SK-N-SH treated with all-trans-retinoic acid at 6 μM for 48 hours (cell line): ENCODE measurements at regions not wholly inside any gene's neighbourhood (a gene's known extent, or its start where the extent isn't known, plus 50 kb on each side); places are given as distances from the start of the nearest gene placed in this dataset.

Experiments used
- ATAC-seq: fragments of 200-7000 bp; cut with Tn5 transposase; 3 replicates; pipeline ENCODE4 v1.9.1; 2020; ENCODE audit warnings: mild to moderate bottlenecking, moderate library complexity
- ARNTL ChIP-seq: fragments of 450-650 bp; formaldehyde crosslinking; IDR thresholded peaks from 2 replicates; pipeline ENCODE4 v1.5.0; 2020; ENCODE audit warnings: low read depth, mild to moderate bottlenecking, moderate library complexity, borderline replicate concordance
- BACH2 ChIP-seq: fragments of 250-450 bp; sonication (Bioruptor Pico); IDR thresholded peaks from 2 replicates; pipeline ENCODE4 v1.9.0; 2021; ENCODE audit warnings: mild to moderate bottlenecking, borderline replicate concordance
- CREB5 ChIP-seq: fragments of 250-450 bp; sonication (Bioruptor Pico); IDR thresholded peaks from 2 replicates; pipeline ENCODE4 v1.5.1; 2020; ENCODE audit warnings: low read depth, mild to moderate bottlenecking, moderate library complexity
- CSDC2 ChIP-seq: fragments of 250-450 bp; sonication (Bioruptor Pico); IDR thresholded peaks from 2 replicates; pipeline ENCODE4 v1.5.0; 2020; ENCODE audit warnings: mild to moderate bottlenecking, moderate library complexity
- CSRNP3 ChIP-seq: fragments of 250-450 bp; sonication (Bioruptor Pico); IDR thresholded peaks from 2 replicates; pipeline ENCODE4 v1.5.1; 2021; ENCODE audit warnings: mild to moderate bottlenecking, moderate library complexity
- ESRRG ChIP-seq: fragments of 250-450 bp; sonication (Bioruptor Pico); IDR thresholded peaks from 2 replicates; pipeline ENCODE4 v1.6.1; 2021; ENCODE audit warnings: mild to moderate bottlenecking
- GLIS3 ChIP-seq: fragments of 250-450 bp; sonication (Bioruptor Pico); IDR thresholded peaks from 2 replicates; pipeline ENCODE4 v1.5.0; 2020; ENCODE audit warnings: mild to moderate bottlenecking, moderate library complexity
- OSR1 ChIP-seq: fragments of 250-450 bp; sonication (Bioruptor Pico); IDR thresholded peaks from 2 replicates; pipeline ENCODE4 v1.8.0; 2022; ENCODE audit warnings: moderate library complexity, mild to moderate bottlenecking, inconsistent platforms
- PATZ1 ChIP-seq: fragments of 250-450 bp; sonication (Bioruptor Pico); IDR thresholded peaks from 2 replicates; pipeline ENCODE4 v1.8.0; 2020; ENCODE audit warnings: mild to moderate bottlenecking, moderate library complexity, borderline replicate concordance
- PPARA ChIP-seq: fragments of 250-450 bp; sonication (Bioruptor Pico); IDR thresholded peaks from 2 replicates; pipeline ENCODE4 v1.5.0; 2020; ENCODE audit warnings: mild to moderate bottlenecking, borderline replicate concordance
- RARB ChIP-seq: fragments of 250-450 bp; sonication (Bioruptor Pico); IDR thresholded peaks from 2 replicates; pipeline ENCODE4 v1.8.0; 2021; ENCODE audit warnings: mild to moderate bottlenecking, moderate library complexity
- SNAI2 ChIP-seq: fragments of 250-450 bp; sonication (Bioruptor Pico); IDR thresholded peaks from 2 replicates; pipeline ENCODE4 v1.5.0; 2020; ENCODE audit warnings: mild to moderate bottlenecking, moderate library complexity
- TCF4 ChIP-seq: fragments of 250-450 bp; sonication (Bioruptor Pico); IDR thresholded peaks from 2 replicates; pipeline ENCODE4 v1.8.0; 2021; ENCODE audit warnings: mild to moderate bottlenecking, moderate library complexity, borderline replicate concordance
- TSHZ2 ChIP-seq: fragments of 250-450 bp; sonication (Bioruptor Pico); IDR thresholded peaks from 2 replicates; pipeline ENCODE4 v1.5.0; 2020; ENCODE audit warnings: mild to moderate bottlenecking, moderate library complexity
- ZC3H10 ChIP-seq: fragments of 250-450 bp; sonication (Bioruptor Pico); IDR thresholded peaks from 2 replicates; pipeline ENCODE4 v1.5.1; 2021; ENCODE audit warnings: mild to moderate bottlenecking, moderate library complexity
- ZFP3 ChIP-seq: fragments of 250-450 bp; sonication (Bioruptor Pico); IDR thresholded peaks from 2 replicates; pipeline ENCODE4 v1.5.0; 2020; ENCODE audit warnings: mild to moderate bottlenecking, moderate library complexity
- ZFP30 ChIP-seq: fragments of 450-650 bp; formaldehyde crosslinking; IDR thresholded peaks from 2 replicates; pipeline ENCODE4 v1.5.0; 2022; ENCODE audit warnings: mild to moderate bottlenecking, moderate library complexity
- ZNF565 ChIP-seq: fragments of 450-650 bp; formaldehyde crosslinking; conservative IDR thresholded peaks from 2 replicates; pipeline ENCODE4 v1.5.0; 2020; ENCODE audit warnings: low read depth, mild to moderate bottlenecking, moderate library complexity
- ZNF70 ChIP-seq: fragments of 450-650 bp; formaldehyde crosslinking; IDR thresholded peaks from 2 replicates; pipeline ENCODE4 v1.5.0; 2020; ENCODE audit warnings: mild to moderate bottlenecking, moderate library complexity
- ZNF8 ChIP-seq: fragments of 450-650 bp; formaldehyde crosslinking; IDR thresholded peaks from 2 replicates; pipeline ENCODE4 v1.5.0; 2020; ENCODE audit warnings: mild to moderate bottlenecking, moderate library complexity

- ATAC-seq: no peak
- TF ChIP-seq ZC3H10 (CRISPR knock-in tag) (no peak), TSHZ2 (CRISPR knock-in tag) (no peak), SNAI2 (CRISPR knock-in tag) (no peak), BACH2 (no peak), TCF4 (CRISPR knock-in tag) (no peak), OSR1 (CRISPR knock-in tag) (no peak), ESRRG (CRISPR knock-in tag) (no peak), CSRNP3 (no peak), ARNTL (no peak), ZNF70 (CRISPR knock-in tag) (no peak), PPARA (no peak), RARB (CRISPR knock-in tag) (no peak), ZFP3 (CRISPR knock-in tag) (no peak), ZNF8 (CRISPR knock-in tag) (no peak), GLIS3 (no peak), CSDC2 (CRISPR knock-in tag) (no peak), CREB5 (CRISPR knock-in tag) (no peak)
Measured at GRCh38 chr16:79437764-79438751, 162.5 kb downstream of the MAF start.

- no peak for ATAC-seq
- TF ChIP-seq PPARA (no peak), CSDC2 (CRISPR knock-in tag) (no peak), TSHZ2 (CRISPR knock-in tag) (no peak)
- TF ChIP-seq, all 23 proteins: peak for 0
Measured at GRCh38 chr16:79436885-79437284, 163.7 kb downstream of the MAF start.

- ATAC-seq: no peak
- no peak for TF ChIP-seq ARNTL
- no peak for TF ChIP-seq TSHZ2 (CRISPR knock-in tag)
- no peak for TF ChIP-seq PPARA
- TF ChIP-seq BACH2: no peak
- no peak for TF ChIP-seq ZNF8 (CRISPR knock-in tag)
- TF ChIP-seq CSDC2 (CRISPR knock-in tag): no peak
- no peak for TF ChIP-seq OSR1 (CRISPR knock-in tag)
- TF ChIP-seq ZNF565 (CRISPR knock-in tag): no peak
- TF ChIP-seq CREB5 (CRISPR knock-in tag): no peak
- no peak for TF ChIP-seq PATZ1
- no peak for TF ChIP-seq ZFP30 (CRISPR knock-in tag)
- TF ChIP-seq TCF4 (CRISPR knock-in tag): no peak
Measured at GRCh38 chr16:79434771-79435170, 165.8 kb downstream of the MAF start.
